Spleen (tissue), 11 donors: ENCODE measurements at regions not wholly inside any gene's neighbourhood (a gene's known extent, or its start where the extent isn't known, plus 50 kb on each side); places are given as distances from the start of the nearest gene placed in this dataset.

ENCODE experiments used
- DNase-seq: peaks from one replicate; pipeline ENCODE4 v3.0.0-alpha.2; 2020
- H3K27ac ChIP-seq, 8 donors: fragments of 200-600 bp; sonication (generic) in 7 of 8; 1 replicate in 4 of 8; 2 replicates in 4 of 8; pipeline versions ENCODE4 v1.5.0 to v1.8.0; 2016 to 2021; ENCODE audit warnings: inconsistent platforms in 4 of 8, mild to moderate bottlenecking in 4 of 8, moderate library complexity in 1 of 8
- H3K27me3 ChIP-seq, 7 donors: fragments of 200-600 bp; sonication (generic) in 6 of 7; replicated peaks in 1 of 7; 1 replicate in 4 of 7; 2 replicates in 3 of 7; pipeline versions ENCODE4 v1.5.0 to v1.8.0; 2016 to 2021; ENCODE audit warnings: inconsistent platforms in 3 of 7, mild to moderate bottlenecking in 1 of 7
- H3K36me3 ChIP-seq, 6 donors: fragments of 200-600 bp; sonication (generic) in 5 of 6; 1 replicate in 4 of 6; 2 replicates in 2 of 6; pipeline versions ENCODE4 v1.5.0 to v1.8.0; 2016 to 2021; ENCODE audit warnings: inconsistent platforms in 2 of 6
- H3K4me1 ChIP-seq, 6 donors: fragments of 200-600 bp; sonication (generic) in 5 of 6; 1 replicate in 3 of 6; 2 replicates in 3 of 6; pipeline versions ENCODE4 v1.5.0 to v1.8.0; 2016 to 2021; ENCODE audit warnings: inconsistent platforms in 3 of 6
- H3K4me3 ChIP-seq, 8 donors: fragments of 200-600 bp; sonication (generic) in 7 of 8; 1 replicate in 4 of 8; 2 replicates in 4 of 8; pipeline versions ENCODE4 v1.5.0 to v1.8.0; 2016 to 2021; ENCODE audit warnings: inconsistent platforms in 4 of 8, mild to moderate bottlenecking in 4 of 8, moderate library complexity in 2 of 8
- H3K9me3 ChIP-seq, 8 donors: fragments of 200-600 bp; sonication (generic) in 7 of 8; 1 replicate in 4 of 8; 2 replicates in 4 of 8; pipeline versions ENCODE4 v1.5.0 to v1.8.0; 2016 to 2021; ENCODE audit warnings: inconsistent platforms in 4 of 8
- POLR2A ChIP-seq, 3 donors: fragments of 450-650 bp; IDR thresholded peaks; one replicate each; pipeline ENCODE4 v1.5.1; 2017; ENCODE audit warnings: antibody characterized with exemption in 3 of 3, mild to moderate bottlenecking in 1 of 3
- POLR2AphosphoS5 ChIP-seq, 3 donors: sonication (generic); formaldehyde crosslinking; IDR thresholded peaks; one replicate each; pipeline ENCODE4 v1.5.1; 2017; ENCODE audit warnings: antibody characterized with exemption in 3 of 3
- WGBS, 5 donors: extraction: QIAGEN DNeasy Blood & Tissue Kit in 3 of 5; methylation state at CpG; one replicate each; pipeline versions ENCODE4 v1.1.5 to v1.1.7; 2013 to 2018; 5-methylcytosine and 5-hydroxymethylcytosine counted together
- intact Hi-C: fragments of 100-400 bp; cut with DNase I; formaldehyde crosslinking; loops from one replicate; pipeline ENCODE4 v1.15.0; 2023; ENCODE audit warnings: low total_unique reads
- TF ChIP-seq, protein P1 (sequence below), 11 experiments: fragments of 200-600 bp in 7 of 11; fragments of 450-650 bp in 4 of 11; sonication (generic) in 4 of 11; IDR thresholded peaks in 8 of 11; conservative IDR thresholded peaks in 3 of 11; 1 replicate in 7 of 11; 2 replicates in 4 of 11; pipeline versions ENCODE4 v1.4.0 to v1.8.0; 2016 to 2021; ENCODE audit warnings: antibody characterized with exemption in 11 of 11, inconsistent platforms in 4 of 11, mild to moderate bottlenecking in 1 of 11
- donor health status: healthy with polysubstance abuse.
- donor health status: DM: no; HTN: no; CAD: no; lungs with moderate emphysema.
- donor health status: DM: no; HTN: no; CAD: no.
- donor health status: Bipolar disorder and iron deficiency.
- donor health status: healthy.
- donor health status: DM: no; HTN: no; CAD: no.
- donor health status: DM: yes; HTN: yes; CAD: no.

DNA sequence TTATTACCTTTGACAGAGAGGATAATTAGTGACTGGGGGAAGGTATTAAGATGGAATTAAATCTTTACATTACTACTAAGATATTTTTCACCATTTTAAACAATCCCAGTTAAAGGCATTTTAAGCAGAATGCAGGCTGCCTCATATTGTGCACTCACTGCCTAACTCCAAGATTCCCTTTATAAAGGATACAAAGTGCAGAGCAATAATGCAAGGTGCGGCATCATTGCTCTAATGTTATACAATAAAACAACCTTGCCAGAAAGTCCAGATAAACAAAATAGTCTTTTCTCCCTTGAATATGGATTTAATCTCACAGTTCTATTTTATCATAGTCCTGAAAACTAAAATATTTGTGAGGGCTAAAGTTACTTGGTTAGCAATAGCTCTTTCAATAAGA, 1031.6 kb upstream of the SEMA6D start:
- DNase-seq: no peak
- TF ChIP-seq, protein P1, sequence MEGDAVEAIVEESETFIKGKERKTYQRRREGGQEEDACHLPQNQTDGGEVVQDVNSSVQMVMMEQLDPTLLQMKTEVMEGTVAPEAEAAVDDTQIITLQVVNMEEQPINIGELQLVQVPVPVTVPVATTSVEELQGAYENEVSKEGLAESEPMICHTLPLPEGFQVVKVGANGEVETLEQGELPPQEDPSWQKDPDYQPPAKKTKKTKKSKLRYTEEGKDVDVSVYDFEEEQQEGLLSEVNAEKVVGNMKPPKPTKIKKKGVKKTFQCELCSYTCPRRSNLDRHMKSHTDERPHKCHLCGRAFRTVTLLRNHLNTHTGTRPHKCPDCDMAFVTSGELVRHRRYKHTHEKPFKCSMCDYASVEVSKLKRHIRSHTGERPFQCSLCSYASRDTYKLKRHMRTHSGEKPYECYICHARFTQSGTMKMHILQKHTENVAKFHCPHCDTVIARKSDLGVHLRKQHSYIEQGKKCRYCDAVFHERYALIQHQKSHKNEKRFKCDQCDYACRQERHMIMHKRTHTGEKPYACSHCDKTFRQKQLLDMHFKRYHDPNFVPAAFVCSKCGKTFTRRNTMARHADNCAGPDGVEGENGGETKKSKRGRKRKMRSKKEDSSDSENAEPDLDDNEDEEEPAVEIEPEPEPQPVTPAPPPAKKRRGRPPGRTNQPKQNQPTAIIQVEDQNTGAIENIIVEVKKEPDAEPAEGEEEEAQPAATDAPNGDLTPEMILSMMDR (IDR thresholded peaks at IDR 0.05 in 8 of 11, conservative IDR thresholded peaks at IDR 0.05 in 3 of 11): no peak
- TF ChIP-seq POLR2AphosphoS5 (IDR thresholded peaks at IDR 0.05) (no peak), POLR2A (IDR thresholded peaks at IDR 0.05) (no peak)
- H3K4me1 ChIP-seq: no peaks in the 10 kb centered on the region
- WGBS, 5 donors: 92 to 98% (median 96%) methylated on average over 1 of the region's 1 CpG
- intact Hi-C loops: no loop called here
- no peak overlapping the region for H3K4me3 ChIP-seq
- no peaks in the 10 kb centered on the region for H3K27me3 ChIP-seq
- H3K36me3 ChIP-seq: no peaks in the 10 kb centered on the region
- H3K9me3 ChIP-seq: peaks cover 0 to 15% (median 0%) of the 10 kb centered on the region in 8 donors
- no peak overlapping the region for H3K27ac ChIP-seq

DNA sequence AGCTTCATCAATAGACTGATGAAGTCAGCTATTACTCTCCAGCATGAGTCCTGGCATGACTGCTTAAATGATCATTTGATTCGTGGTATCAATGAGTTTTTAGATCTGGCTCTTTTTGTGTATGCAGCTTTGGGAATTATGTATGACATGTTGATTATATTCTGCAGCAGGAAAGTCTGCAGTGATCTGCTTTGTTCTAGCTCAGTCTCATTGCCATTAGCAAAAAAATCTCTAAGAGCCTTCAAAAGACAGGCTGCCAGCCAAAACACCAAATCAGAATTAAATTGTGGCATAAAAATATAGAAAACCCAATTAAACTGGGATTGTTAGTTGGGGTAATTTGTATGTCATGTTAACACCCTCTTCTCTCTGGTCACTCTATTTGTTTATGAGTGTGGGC, 1021.0 kb upstream of the SEMA6D start:
- DNase-seq: no peak
- WGBS, 5 donors: 26 to 48% (median 40%) methylated on average over 1 of the region's 1 CpG
- no peaks in the 10 kb centered on the region for H3K9me3 ChIP-seq
- no peaks in the 10 kb centered on the region for H3K4me1 ChIP-seq
- intact Hi-C loops: no loop called here
- TF ChIP-seq POLR2AphosphoS5 (IDR thresholded peaks at IDR 0.05) (no peak), POLR2A (IDR thresholded peaks at IDR 0.05) (no peak)
- TF ChIP-seq, protein P1 (IDR thresholded peaks at IDR 0.05 in 8 of 11, conservative IDR thresholded peaks at IDR 0.05 in 3 of 11): no peak
- no peak overlapping the region for H3K27ac ChIP-seq
- no peaks in the 10 kb centered on the region for H3K27me3 ChIP-seq
- no peaks in the 10 kb centered on the region for H3K36me3 ChIP-seq
- no peak overlapping the region for H3K4me3 ChIP-seq

DNA sequence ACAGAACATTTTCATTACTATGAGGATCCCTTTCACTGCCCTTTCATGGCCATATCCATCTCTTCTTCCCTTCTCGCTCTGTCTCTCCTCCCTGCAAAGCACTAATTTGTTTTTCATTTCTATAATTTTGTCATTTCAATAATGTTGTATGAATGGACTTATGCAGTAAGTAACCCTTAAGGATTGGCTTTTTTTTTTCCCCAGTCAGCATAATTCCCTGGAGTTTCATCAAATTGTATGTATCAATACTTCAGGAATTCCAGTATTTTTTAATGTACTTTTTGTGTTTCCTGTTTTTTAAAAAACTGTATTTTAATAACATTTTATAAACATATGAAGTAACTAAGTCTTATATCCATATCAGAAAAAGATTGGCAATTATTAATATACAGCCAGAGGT, 1016.0 kb upstream of the SEMA6D start:
- Histone ChIP-seq H3K4me1 (no peaks in the 10 kb centered on the region), H3K4me3 (no peak overlapping the region), H3K36me3 (no peaks in the 10 kb centered on the region), H3K9me3 (peaks cover 0 to 11% (median 1%) of the 10 kb centered on the region in 8 donors), H3K27me3 (no peaks in the 10 kb centered on the region), H3K27ac (no peak overlapping the region)
- WGBS, 5 donors: 78 to 95% (median 84%) methylated on average over 1 of the region's 1 CpG
- DNase-seq: no peak
- intact Hi-C loops: no loop called here
- TF ChIP-seq, protein P1 (IDR thresholded peaks at IDR 0.05 in 8 of 11, conservative IDR thresholded peaks at IDR 0.05 in 3 of 11): no peak
- TF ChIP-seq POLR2AphosphoS5 (IDR thresholded peaks at IDR 0.05) (no peak), POLR2A (IDR thresholded peaks at IDR 0.05) (no peak)

DNA sequence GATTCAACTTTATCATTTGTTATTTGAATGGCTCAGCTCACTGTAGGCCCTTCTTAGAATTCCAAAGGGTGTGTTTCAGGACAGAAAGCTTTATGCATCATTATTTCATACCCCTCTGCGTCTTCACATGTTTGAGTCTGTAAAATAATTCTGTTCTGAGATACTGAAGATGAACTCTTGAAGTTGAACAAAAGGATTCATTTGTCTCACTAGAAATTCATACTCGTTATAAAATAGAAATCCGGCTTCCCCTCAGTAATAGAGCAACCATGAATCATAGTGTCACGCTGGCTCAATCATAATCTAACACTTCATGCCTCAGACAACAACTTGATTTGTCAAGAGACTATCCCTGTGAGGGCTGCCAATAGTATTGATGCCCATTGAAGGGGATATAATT, 1015.4 kb upstream of the SEMA6D start:
- TF ChIP-seq POLR2AphosphoS5 (IDR thresholded peaks at IDR 0.05) (no peak), POLR2A (IDR thresholded peaks at IDR 0.05) (no peak)
- TF ChIP-seq, protein P1 (IDR thresholded peaks at IDR 0.05 in 8 of 11, conservative IDR thresholded peaks at IDR 0.05 in 3 of 11): no peak
- Histone ChIP-seq H3K27me3 (no peaks in the 10 kb centered on the region), H3K9me3 (peaks cover 0 to 16% (median 4%) of the 10 kb centered on the region in 8 donors), H3K27ac (no peak overlapping the region), H3K36me3 (no peaks in the 10 kb centered on the region), H3K4me1 (no peaks in the 10 kb centered on the region), H3K4me3 (no peak overlapping the region)
- no peak for DNase-seq
- WGBS, 5 donors: 69 to 86% (median 79%) methylated on average over 4 of the region's 4 CpGs
- intact Hi-C loops: no loop called here
